Suprapubic skin (tissue), 4 donors: ENCODE measurements at regions not wholly inside any gene's neighbourhood (a gene's known extent, or its start where the extent isn't known, plus 50 kb on each side); places are given as distances from the start of the nearest gene placed in this dataset.

Source experiments
- DNase-seq, 2 donors: peaks; one replicate each; pipeline ENCODE4 v3.0.0-alpha.2; 2019; ENCODE audit warnings: low spot score in 2 of 2
- H3K27ac ChIP-seq: fragments of 200-600 bp; sonication (generic); one replicate; pipeline ENCODE4 v1.5.1; 2019
- H3K27me3 ChIP-seq: fragments of 200-600 bp; sonication (generic); one replicate; pipeline ENCODE4 v1.5.1; 2019
- H3K36me3 ChIP-seq: fragments of 200-600 bp; sonication (generic); one replicate; pipeline ENCODE4 v1.5.1; 2019
- H3K4me1 ChIP-seq: fragments of 200-600 bp; sonication (generic); one replicate; pipeline ENCODE4 v1.5.1; 2019
- H3K4me3 ChIP-seq: fragments of 200-600 bp; sonication (generic); one replicate; pipeline ENCODE4 v1.5.1; 2019; ENCODE audit warnings: mild to moderate bottlenecking
- H3K9me3 ChIP-seq: fragments of 200-600 bp; sonication (generic); one replicate; pipeline ENCODE4 v1.5.1; 2019
- EP300 ChIP-seq: sonication (generic); formaldehyde crosslinking; IDR thresholded peaks from one replicate; pipeline ENCODE4 v1.6.1; 2017; ENCODE audit warnings: antibody characterized with exemption
- POLR2A ChIP-seq, 2 donors: fragments of 450-650 bp; IDR thresholded peaks; one replicate each; pipeline ENCODE4 v1.6.1; 2017; ENCODE audit warnings: antibody characterized with exemption in 2 of 2, mild to moderate bottlenecking in 2 of 2, moderate library complexity in 2 of 2
- POLR2AphosphoS5 ChIP-seq, 3 donors: sonication (generic); formaldehyde crosslinking; IDR thresholded peaks; one replicate each; pipeline ENCODE4 v1.6.1; 2017; ENCODE audit warnings: antibody characterized with exemption in 3 of 3
- WGBS: methylation state at CpG from one replicate; pipeline ENCODE4 v1.1.5; 2018; 5-methylcytosine and 5-hydroxymethylcytosine counted together
- TF ChIP-seq, protein P1 (sequence below), 2 donors: fragments of 200-600 bp in 1 of 2; fragments of 450-650 bp in 1 of 2; sonication (generic) in 1 of 2; IDR thresholded peaks; one replicate each; pipeline ENCODE4 v1.5.1; 2016 to 2019; ENCODE audit warnings: antibody characterized with exemption in 2 of 2, mild to moderate bottlenecking in 1 of 2, moderate library complexity in 1 of 2

DNA sequence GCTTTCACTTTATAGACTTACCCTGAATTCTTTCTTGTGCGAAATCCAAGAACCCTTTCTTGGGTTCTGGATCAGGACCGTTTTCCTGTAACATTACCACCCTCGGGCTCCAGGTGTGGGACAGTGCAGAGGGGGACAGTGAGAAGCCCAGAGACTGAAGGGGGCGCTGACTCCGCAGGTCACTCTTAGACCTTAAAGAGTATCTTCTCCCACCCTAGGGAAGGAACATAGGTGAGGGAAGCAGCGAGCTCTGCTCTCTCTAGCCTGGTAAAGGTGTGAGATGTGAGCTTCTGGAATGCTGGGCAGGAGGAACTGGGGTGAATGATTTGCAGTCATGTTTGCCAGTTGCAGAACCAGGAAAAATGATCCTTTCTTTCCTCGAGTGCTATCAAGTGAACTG is 80.8 kb upstream of the ZNF507 start:
- H3K36me3 ChIP-seq, result no peaks in the 10 kb centered on the region
- H3K27ac ChIP-seq, result no peak overlapping the region
- H3K27me3 ChIP-seq, result no peaks in the 10 kb centered on the region
- WGBS, result 88% methylated on average over 7 of the region's 7 CpGs
- TF ChIP-seq POLR2AphosphoS5 (IDR thresholded peaks at IDR 0.05), result no peak
- no peak for TF ChIP-seq POLR2A (IDR thresholded peaks at IDR 0.05)
- TF ChIP-seq, protein P1, sequence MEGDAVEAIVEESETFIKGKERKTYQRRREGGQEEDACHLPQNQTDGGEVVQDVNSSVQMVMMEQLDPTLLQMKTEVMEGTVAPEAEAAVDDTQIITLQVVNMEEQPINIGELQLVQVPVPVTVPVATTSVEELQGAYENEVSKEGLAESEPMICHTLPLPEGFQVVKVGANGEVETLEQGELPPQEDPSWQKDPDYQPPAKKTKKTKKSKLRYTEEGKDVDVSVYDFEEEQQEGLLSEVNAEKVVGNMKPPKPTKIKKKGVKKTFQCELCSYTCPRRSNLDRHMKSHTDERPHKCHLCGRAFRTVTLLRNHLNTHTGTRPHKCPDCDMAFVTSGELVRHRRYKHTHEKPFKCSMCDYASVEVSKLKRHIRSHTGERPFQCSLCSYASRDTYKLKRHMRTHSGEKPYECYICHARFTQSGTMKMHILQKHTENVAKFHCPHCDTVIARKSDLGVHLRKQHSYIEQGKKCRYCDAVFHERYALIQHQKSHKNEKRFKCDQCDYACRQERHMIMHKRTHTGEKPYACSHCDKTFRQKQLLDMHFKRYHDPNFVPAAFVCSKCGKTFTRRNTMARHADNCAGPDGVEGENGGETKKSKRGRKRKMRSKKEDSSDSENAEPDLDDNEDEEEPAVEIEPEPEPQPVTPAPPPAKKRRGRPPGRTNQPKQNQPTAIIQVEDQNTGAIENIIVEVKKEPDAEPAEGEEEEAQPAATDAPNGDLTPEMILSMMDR (IDR thresholded peaks at IDR 0.05), result no peak
- TF ChIP-seq EP300, result no peak
- no peak for DNase-seq
- no peaks in the 10 kb centered on the region for H3K9me3 ChIP-seq
- H3K4me3 ChIP-seq, result no peak overlapping the region
- H3K4me1 ChIP-seq, result peaks cover 2% of the 10 kb centered on the region

DNA sequence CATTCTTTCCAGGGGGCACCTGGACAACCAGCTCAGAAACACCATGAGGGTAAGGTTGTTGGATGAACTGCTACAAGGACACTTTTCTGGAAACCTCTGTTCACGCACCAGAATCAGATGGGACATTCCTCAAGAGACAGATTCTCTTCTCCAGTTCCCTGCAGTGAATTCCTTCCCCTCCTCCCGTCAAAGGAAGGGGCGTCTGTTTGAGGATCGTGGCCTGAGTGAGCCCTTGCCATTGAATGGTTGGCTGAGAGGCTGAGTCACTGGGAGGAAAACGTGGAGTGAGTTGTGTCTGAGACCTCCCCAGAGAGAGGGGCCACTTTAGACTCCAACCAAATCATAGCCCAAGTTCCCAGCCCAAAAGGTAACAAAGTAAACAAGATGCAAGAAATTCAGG is 79.4 kb upstream of the ZNF507 start:
- no peak for DNase-seq
- no peak overlapping the region for H3K4me3 ChIP-seq
- H3K36me3 ChIP-seq, result no peaks in the 10 kb centered on the region
- no peak for TF ChIP-seq POLR2AphosphoS5 (IDR thresholded peaks at IDR 0.05)
- TF ChIP-seq, protein P1 (IDR thresholded peaks at IDR 0.05), result no peak
- no peak for TF ChIP-seq EP300
- TF ChIP-seq POLR2A (IDR thresholded peaks at IDR 0.05), result no peak
- WGBS, result 33% methylated on average over 5 of the region's 5 CpGs
- no peak overlapping the region for H3K27ac ChIP-seq
- H3K4me1 ChIP-seq, result peaks cover 9% of the 10 kb centered on the region
- H3K27me3 ChIP-seq, result no peaks in the 10 kb centered on the region
- H3K9me3 ChIP-seq, result no peaks in the 10 kb centered on the region

DNA sequence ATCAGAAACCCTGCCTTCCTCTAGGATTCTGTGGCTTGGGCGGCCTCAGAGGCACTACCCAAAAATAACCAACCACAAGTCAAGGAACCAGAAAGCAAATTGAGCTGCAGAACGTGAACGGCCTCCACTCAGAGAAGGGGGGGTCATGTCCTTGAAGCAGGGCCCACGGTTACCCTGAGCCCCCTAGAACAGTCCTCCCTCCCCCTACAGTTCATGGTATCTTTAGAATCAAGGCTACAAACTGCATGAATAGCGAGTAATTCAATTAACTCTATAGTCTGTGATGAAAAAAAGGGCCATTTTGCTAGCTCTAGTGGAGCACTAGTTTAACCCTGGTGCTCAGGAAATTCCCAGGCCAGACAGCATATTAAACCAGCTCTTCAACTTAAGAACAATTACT is 79.0 kb upstream of the ZNF507 start:
- Histone ChIP-seq H3K27ac (no peak overlapping the region), H3K27me3 (no peaks in the 10 kb centered on the region), H3K4me1 (peaks cover 9% of the 10 kb centered on the region), H3K9me3 (no peaks in the 10 kb centered on the region), H3K4me3 (no peak overlapping the region), H3K36me3 (no peaks in the 10 kb centered on the region)
- TF ChIP-seq, protein P1 (IDR thresholded peaks at IDR 0.05), result no peak
- TF ChIP-seq EP300 (no peak), POLR2A (IDR thresholded peaks at IDR 0.05) (no peak), POLR2AphosphoS5 (IDR thresholded peaks at IDR 0.05) (no peak)
- WGBS, result 48% methylated on average over 5 of the region's 5 CpGs
- DNase-seq, result no peak

DNA sequence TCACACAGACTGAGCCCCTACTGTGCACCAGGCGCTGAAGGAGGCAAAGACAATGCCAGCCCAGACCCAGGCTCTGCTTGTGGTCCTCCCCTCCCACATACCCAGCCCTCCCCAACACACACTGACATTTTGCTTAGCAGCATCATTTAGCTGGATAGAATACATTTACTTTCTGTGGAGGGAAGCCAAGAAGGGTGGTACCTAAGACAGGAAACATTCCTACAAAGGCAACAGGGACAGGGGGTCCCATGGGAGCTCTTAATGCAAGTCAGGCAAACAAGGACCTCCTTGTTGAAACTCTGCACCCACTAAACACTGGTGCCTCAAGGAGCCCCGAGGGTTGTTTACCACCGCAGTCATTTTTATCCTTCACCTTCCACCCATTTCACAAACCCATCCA is 77.0 kb upstream of the ZNF507 start:
- H3K27ac ChIP-seq, result no peak overlapping the region
- TF ChIP-seq EP300 (no peak), POLR2A (IDR thresholded peaks at IDR 0.05) (no peak), POLR2AphosphoS5 (IDR thresholded peaks at IDR 0.05) (no peak)
- TF ChIP-seq, protein P1 (IDR thresholded peaks at IDR 0.05), result no peak
- H3K36me3 ChIP-seq, result no peaks in the 10 kb centered on the region
- H3K27me3 ChIP-seq, result no peaks in the 10 kb centered on the region
- H3K4me1 ChIP-seq, result peaks cover 9% of the 10 kb centered on the region
- 84% methylated on average over 3 of the region's 3 CpGs for WGBS
- no peaks in the 10 kb centered on the region for H3K9me3 ChIP-seq
- DNase-seq, result no peak
- H3K4me3 ChIP-seq, result no peak overlapping the region

DNA sequence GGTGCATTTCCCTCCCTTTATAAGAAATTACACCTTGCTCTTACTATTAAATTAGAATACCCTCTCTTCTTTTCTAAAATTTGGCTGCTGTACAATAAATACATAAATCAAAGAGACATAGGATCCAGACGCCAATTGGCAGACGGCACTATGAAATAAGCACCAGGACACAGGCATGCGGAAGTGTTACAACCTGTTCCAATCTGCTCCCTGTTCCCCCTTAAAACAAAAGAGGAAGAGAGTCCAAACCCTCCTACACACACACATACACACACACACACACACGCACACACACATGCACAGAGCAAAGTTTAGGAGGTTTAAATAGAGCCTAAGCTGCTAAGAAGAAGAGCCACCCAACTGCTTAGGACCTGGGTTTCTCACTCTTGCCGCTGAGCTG is 75.6 kb upstream of the ZNF507 start:
- no peak for DNase-seq
- WGBS, result 29% methylated on average over 5 of the region's 5 CpGs

More for the DNA sequence above, 75.6 kb upstream of the ZNF507 start:
- TF ChIP-seq, protein P1 (IDR thresholded peaks at IDR 0.05), result no peak
- no peak for TF ChIP-seq POLR2A (IDR thresholded peaks at IDR 0.05)
- no peak for TF ChIP-seq EP300
- no peak for TF ChIP-seq POLR2AphosphoS5 (IDR thresholded peaks at IDR 0.05)
- H3K9me3 ChIP-seq, result peaks cover 4% of the 10 kb centered on the region
- H3K27ac ChIP-seq, result no peak overlapping the region
- H3K4me3 ChIP-seq, result no peak overlapping the region
- H3K27me3 ChIP-seq, result no peaks in the 10 kb centered on the region
- peaks cover 9% of the 10 kb centered on the region for H3K4me1 ChIP-seq
- H3K36me3 ChIP-seq, result no peaks in the 10 kb centered on the region
